Naive B cell (primary cell): ENCODE measurements at regions not wholly inside any gene's neighbourhood (a gene's known extent, or its start where the extent isn't known, plus 50 kb on each side); places are given as distances from the start of the nearest gene placed in this dataset.
"Not testable (repeated sequence)": the region's sequence is repeated elsewhere in the genome, so short reads cannot be mapped to it uniquely, and the experiment has no call there.

Experiments used
- ATAC-seq, 2 donors: fragments of 150-1000 bp; cut with Tn5 transposase; 2 replicates each; pipeline ENCODE4 v1.10.0; 2021; ENCODE audit warnings: low read depth in 2 of 2, mild to moderate bottlenecking in 2 of 2, moderate library complexity in 2 of 2
- DNase-seq: peaks from one replicate; pipeline ENCODE4 v3.0.0; 2022
- H3K27ac Mint-ChIP-seq, 6 donors: one replicate each; pipeline ENCODE4 v1.8.0; 2020 to 2022; ENCODE audit warnings: mild to moderate bottlenecking in 6 of 6, mixed read lengths in 6 of 6, moderate library complexity in 5 of 6, inconsistent platforms in 2 of 6
- H3K27me3 Mint-ChIP-seq, 3 donors: one replicate each; pipeline ENCODE4 v1.8.0; 2021 to 2022; ENCODE audit warnings: mixed read lengths in 3 of 3, mild to moderate bottlenecking in 1 of 3
- H3K36me3 Mint-ChIP-seq, 2 donors: one replicate each; pipeline ENCODE4 v1.8.0; 2020 to 2022; ENCODE audit warnings: mixed read lengths in 2 of 2, inconsistent platforms in 1 of 2, mild to moderate bottlenecking in 1 of 2
- H3K4me1 Mint-ChIP-seq, 3 donors: one replicate each; pipeline ENCODE4 v1.8.0; 2020 to 2022; ENCODE audit warnings: mixed read lengths in 3 of 3, inconsistent platforms in 1 of 3, mild to moderate bottlenecking in 1 of 3, moderate library complexity in 1 of 3
- H3K4me3 Mint-ChIP-seq, 8 donors: one replicate each; pipeline ENCODE4 v1.8.0; 2020 to 2022; ENCODE audit warnings: mild to moderate bottlenecking in 8 of 8, mixed read lengths in 8 of 8, moderate library complexity in 8 of 8, inconsistent platforms in 2 of 8
- H3K9me3 Mint-ChIP-seq, 7 donors: one replicate each; pipeline ENCODE4 v1.8.0; 2020 to 2022; ENCODE audit warnings: mixed read lengths in 7 of 7, mild to moderate bottlenecking in 5 of 7, inconsistent platforms in 2 of 7, moderate library complexity in 1 of 7

DNA sequence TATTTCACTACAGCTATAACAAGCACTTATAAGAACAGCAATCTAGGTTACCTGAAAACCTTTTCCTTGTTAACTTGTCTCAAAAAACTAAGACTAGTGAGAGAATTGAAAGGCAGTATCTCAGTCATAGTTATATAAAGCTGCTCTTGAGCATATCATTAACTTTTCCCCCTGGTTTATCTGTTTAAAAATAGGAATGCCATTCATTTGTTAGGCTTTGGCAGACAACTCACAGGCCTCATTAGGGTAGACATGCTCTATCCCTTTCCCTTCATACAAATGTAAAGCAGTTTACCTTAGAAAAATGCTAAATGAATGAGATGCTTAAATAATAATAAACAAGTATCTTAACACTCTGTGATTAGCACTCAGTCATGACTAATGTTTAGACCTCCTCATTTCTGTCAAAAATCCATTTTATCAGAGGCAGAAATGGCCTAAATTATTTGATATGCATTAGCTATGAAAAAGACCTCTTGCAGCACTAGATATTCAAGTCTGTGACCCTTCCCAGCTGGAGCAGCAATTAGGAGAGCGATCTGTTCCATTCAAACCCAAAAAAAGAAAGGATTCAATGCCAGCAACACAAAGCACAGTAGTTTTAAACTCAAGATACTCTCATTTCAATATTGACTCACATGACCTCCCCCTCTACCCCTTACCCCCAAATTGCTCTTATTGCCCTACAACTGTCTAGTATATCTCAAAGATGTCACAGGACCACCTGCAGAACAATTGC is 1578.8 kb upstream of the WWC1 start:
- H3K4me3 Mint-ChIP-seq: no peak overlapping the region
- no peaks in the 10 kb centered on the region for H3K27me3 Mint-ChIP-seq
- no peaks in the 10 kb centered on the region for H3K36me3 Mint-ChIP-seq
- ATAC-seq (no peak), DNase-seq (no peak)
- H3K9me3 Mint-ChIP-seq: peaks cover 0 to 18% (median 4%) of the 10 kb centered on the region in 7 donors
- H3K27ac Mint-ChIP-seq: no peak overlapping the region
- no peaks in the 10 kb centered on the region for H3K4me1 Mint-ChIP-seq

- Mint-ChIP-seq H3K36me3 (no peaks in the 10 kb centered on the region), H3K27me3 (no peaks in the 10 kb centered on the region), H3K27ac (no peak overlapping the region), H3K4me1 (no peaks in the 10 kb centered on the region), H3K9me3 (peaks cover 0 to 18% (median 4%) of the 10 kb centered on the region in 7 donors), H3K4me3 (no peak overlapping the region)
- ATAC-seq (no peak), DNase-seq (no peak)
Observed at GRCh38 chr5:166713295-166713694, 1578.2 kb upstream of the WWC1 start.

GRCh38 chr5:166716856-166717492 is 1574.5 kb upstream of the WWC1 start:
- H3K36me3 Mint-ChIP-seq: no peaks in the 10 kb centered on the region
- no peak overlapping the region for H3K27ac Mint-ChIP-seq
- no peaks in the 10 kb centered on the region for H3K27me3 Mint-ChIP-seq
- H3K4me3 Mint-ChIP-seq: no peak overlapping the region
- no peak for ATAC-seq
- no peak for DNase-seq
- no peaks in the 10 kb centered on the region for H3K4me1 Mint-ChIP-seq
- peaks cover 0 to 14% (median 11%) of the 10 kb centered on the region in 7 donors for H3K9me3 Mint-ChIP-seq

DNA sequence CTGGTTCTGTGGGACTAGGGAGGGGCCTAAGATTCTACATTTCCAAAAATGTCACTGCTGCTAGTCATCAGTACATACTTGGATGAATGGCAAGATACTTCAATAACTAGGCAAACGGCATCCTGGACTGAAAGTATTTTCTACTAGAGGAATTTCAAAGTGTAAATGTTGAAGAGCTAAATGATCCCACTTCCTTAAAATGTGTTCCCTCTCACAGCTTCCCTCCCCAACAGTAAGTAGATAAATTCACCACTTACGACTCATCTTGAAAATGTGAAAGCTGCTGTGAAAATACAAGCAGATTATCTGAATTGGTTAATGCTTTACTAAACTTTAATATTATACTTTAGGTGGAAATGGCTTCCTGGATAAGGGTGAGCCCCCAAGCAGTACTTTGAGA is 1571.5 kb upstream of the WWC1 start:
- ATAC-seq: no peak
- Mint-ChIP-seq H3K36me3 (no peaks in the 10 kb centered on the region), H3K27ac (no peak overlapping the region), H3K27me3 (no peaks in the 10 kb centered on the region), H3K4me1 (no peaks in the 10 kb centered on the region), H3K9me3 (peaks cover 0 to 13% (median 6%) of the 10 kb centered on the region in 7 donors), H3K4me3 (no peak overlapping the region)
- DNase-seq: no peak

GRCh38 chr5:166722939-166723338 is 1568.5 kb upstream of the WWC1 start:
- H3K27ac Mint-ChIP-seq: no peak overlapping the region
- ATAC-seq (no peak), DNase-seq (no peak)
- H3K4me1 Mint-ChIP-seq: no peaks in the 10 kb centered on the region
- no peaks in the 10 kb centered on the region for H3K36me3 Mint-ChIP-seq
- H3K9me3 Mint-ChIP-seq: peaks cover 0 to 13% (median 5%) of the 10 kb centered on the region in 7 donors
- no peak overlapping the region for H3K4me3 Mint-ChIP-seq
- no peaks in the 10 kb centered on the region for H3K27me3 Mint-ChIP-seq

GRCh38 chr5:166724284-166724683 is 1567.2 kb upstream of the WWC1 start:
- no peak for DNase-seq

GRCh38 chr5:166725593-166725992 is 1565.9 kb upstream of the WWC1 start:
- Mint-ChIP-seq H3K27me3 (no peaks in the 10 kb centered on the region), H3K36me3 (no peaks in the 10 kb centered on the region), H3K4me3 (no peak overlapping the region), H3K4me1 (no peaks in the 10 kb centered on the region), H3K27ac (no peak overlapping the region), H3K9me3 (peaks cover 0 to 5% (median 2%) of the 10 kb centered on the region in 7 donors)
- ATAC-seq: no peak
- no peak for DNase-seq

More at GRCh38 chr5:166724284-166724683, 1567.2 kb upstream of the WWC1 start:
- Mint-ChIP-seq H3K27ac (no peak overlapping the region), H3K36me3 (no peaks in the 10 kb centered on the region), H3K9me3 (peaks cover 0 to 10% (median 5%) of the 10 kb centered on the region in 7 donors), H3K27me3 (no peaks in the 10 kb centered on the region), H3K4me1 (no peaks in the 10 kb centered on the region), H3K4me3 (no peak overlapping the region)
- ATAC-seq: no peak

- H3K9me3 Mint-ChIP-seq: peaks cover 0 to 5% (median 2%) of the 10 kb centered on the region in 7 donors
- no peaks in the 10 kb centered on the region for H3K4me1 Mint-ChIP-seq
- H3K27me3 Mint-ChIP-seq: no peaks in the 10 kb centered on the region
- H3K36me3 Mint-ChIP-seq: no peaks in the 10 kb centered on the region
- ATAC-seq: no peak
- H3K4me3 Mint-ChIP-seq: no peak overlapping the region
- DNase-seq: no peak
- no peak overlapping the region for H3K27ac Mint-ChIP-seq
Observed at GRCh38 chr5:166726406-166726805, 1565.0 kb upstream of the WWC1 start.

GRCh38 chr5:166742951-166743350 is 1548.5 kb upstream of the WWC1 start:
- H3K27ac Mint-ChIP-seq: not testable (repeated sequence)

DNA sequence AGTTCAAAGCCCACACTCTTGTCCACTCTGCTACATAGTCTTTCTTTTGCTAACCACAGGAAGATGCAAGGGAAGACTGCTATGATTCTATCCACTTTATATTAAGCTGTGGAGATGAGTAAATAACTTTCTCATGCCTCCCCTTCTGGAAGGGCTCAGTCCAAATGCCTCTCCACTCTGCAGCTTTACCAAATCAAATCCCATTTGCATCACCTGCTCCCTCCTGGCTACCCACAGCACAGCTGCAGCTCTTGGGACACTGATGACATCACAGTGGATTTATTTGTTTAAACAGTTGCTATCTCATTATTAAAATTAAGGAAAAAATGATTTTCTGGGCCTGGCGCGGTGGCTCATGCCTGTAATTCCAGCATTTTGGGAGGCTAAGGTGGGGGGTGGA is 1544.9 kb upstream of the WWC1 start:
- H3K9me3 Mint-ChIP-seq: peaks cover 0 to 19% (median 2%) of the 10 kb centered on the region in 7 donors
- H3K4me3 Mint-ChIP-seq: no peak overlapping the region
- no peak for ATAC-seq
- DNase-seq: no peak
- H3K27ac Mint-ChIP-seq: no peak overlapping the region
- no peaks in the 10 kb centered on the region for H3K4me1 Mint-ChIP-seq
- H3K36me3 Mint-ChIP-seq: no peaks in the 10 kb centered on the region
- no peaks in the 10 kb centered on the region for H3K27me3 Mint-ChIP-seq

More at GRCh38 chr5:166742951-166743350, 1548.5 kb upstream of the WWC1 start:
- H3K9me3 Mint-ChIP-seq: peaks cover 1 to 27% (median 4%) of the 10 kb centered on the region in 7 donors
- H3K4me1 Mint-ChIP-seq, DNase-seq, H3K4me3 Mint-ChIP-seq, H3K36me3 Mint-ChIP-seq, ATAC-seq, H3K27me3 Mint-ChIP-seq: not testable (repeated sequence)

DNA sequence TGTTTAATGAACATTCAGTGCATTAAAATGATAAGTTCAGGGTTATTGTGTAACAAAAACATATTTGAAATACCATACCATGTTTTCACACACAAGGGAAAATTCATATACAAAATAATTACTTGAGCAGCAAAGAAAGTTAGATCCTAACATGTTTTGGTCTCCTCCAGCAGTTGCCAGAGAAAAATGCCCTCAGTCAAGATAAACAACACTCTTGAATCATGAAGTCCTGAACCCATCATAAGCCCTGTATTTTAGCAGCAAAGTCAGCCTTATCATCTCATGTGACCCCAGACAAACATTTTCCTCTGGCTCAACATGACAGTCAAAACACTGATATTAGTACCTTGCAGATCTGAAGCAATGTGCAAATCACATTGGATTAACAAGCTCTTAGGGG is 1541.1 kb upstream of the WWC1 start:
- Mint-ChIP-seq H3K27me3 (no peaks in the 10 kb centered on the region), H3K9me3 (peaks cover 0 to 7% (median 4%) of the 10 kb centered on the region in 7 donors), H3K27ac (no peak overlapping the region), H3K4me3 (no peak overlapping the region), H3K36me3 (no peaks in the 10 kb centered on the region), H3K4me1 (no peaks in the 10 kb centered on the region)
- DNase-seq (no peak), ATAC-seq (no peak)

- Mint-ChIP-seq H3K27ac (no peak overlapping the region), H3K4me1 (no peaks in the 10 kb centered on the region), H3K36me3 (no peaks in the 10 kb centered on the region), H3K27me3 (no peaks in the 10 kb centered on the region), H3K9me3 (peaks cover 0 to 15% (median 8%) of the 10 kb centered on the region in 7 donors), H3K4me3 (no peak overlapping the region)
- no peak for ATAC-seq
- no peak for DNase-seq
Observed at GRCh38 chr5:166758151-166758550, 1533.3 kb upstream of the WWC1 start.

DNA sequence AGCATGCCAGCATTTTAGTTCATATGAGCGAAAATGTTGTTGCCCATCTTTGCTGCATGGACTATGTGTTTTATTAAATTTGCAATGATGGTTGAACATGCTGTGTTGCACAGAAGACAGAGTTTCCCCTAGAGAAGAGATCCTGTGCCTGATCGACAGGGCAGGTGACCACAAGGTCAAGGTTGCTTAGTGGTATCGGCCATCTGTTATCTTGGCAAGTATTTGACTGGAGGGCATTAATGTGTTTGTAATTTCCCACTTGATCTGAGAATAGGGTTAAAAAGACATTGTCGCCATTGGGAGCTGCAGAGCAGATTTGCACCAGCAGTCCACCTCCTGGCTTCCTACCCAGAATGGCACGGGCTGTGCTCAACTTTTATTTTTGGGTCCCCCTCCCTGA is 1523.6 kb upstream of the WWC1 start:
- peaks cover 1 to 35% (median 6%) of the 10 kb centered on the region in 7 donors for H3K9me3 Mint-ChIP-seq
- no peak overlapping the region for H3K4me3 Mint-ChIP-seq
- H3K27me3 Mint-ChIP-seq: no peaks in the 10 kb centered on the region
- DNase-seq (no peak), ATAC-seq (no peak)
- no peak overlapping the region for H3K27ac Mint-ChIP-seq
- H3K36me3 Mint-ChIP-seq: no peaks in the 10 kb centered on the region
- no peaks in the 10 kb centered on the region for H3K4me1 Mint-ChIP-seq

DNA sequence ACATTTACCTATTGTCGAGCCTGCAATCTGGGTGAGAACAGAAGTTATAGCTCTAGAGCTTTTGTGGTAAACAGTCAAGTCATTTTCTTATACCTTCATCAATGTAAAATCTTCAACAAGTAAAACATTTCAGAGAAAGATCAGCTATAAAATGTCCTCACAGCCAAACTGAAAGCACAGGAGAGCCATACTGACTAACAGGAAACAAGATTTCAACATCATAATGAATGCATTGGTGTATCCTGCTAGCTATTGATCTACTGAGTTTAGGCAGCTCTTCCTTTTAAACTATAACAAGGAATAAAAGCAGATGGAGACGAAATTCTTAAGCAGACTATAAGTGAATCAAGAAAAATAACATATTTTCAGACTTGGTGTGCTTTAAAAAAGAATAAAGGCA is 1522.9 kb upstream of the WWC1 start:
- H3K4me3 Mint-ChIP-seq: no peak overlapping the region
- ATAC-seq (no peak), DNase-seq (no peak)
- H3K9me3 Mint-ChIP-seq: peaks cover 1 to 35% (median 6%) of the 10 kb centered on the region in 7 donors
- no peaks in the 10 kb centered on the region for H3K27me3 Mint-ChIP-seq
- no peaks in the 10 kb centered on the region for H3K4me1 Mint-ChIP-seq
- H3K27ac Mint-ChIP-seq: no peak overlapping the region
- no peaks in the 10 kb centered on the region for H3K36me3 Mint-ChIP-seq
